GM12875 (cell line): ENCODE measurements at regions not wholly inside any gene's neighbourhood (a gene's known extent, or its start where the extent isn't known, plus 50 kb on each side); places are given as distances from the start of the nearest gene placed in this dataset.
"Not testable (repeated sequence)": the region's sequence is repeated elsewhere in the genome, so short reads cannot be mapped to it uniquely, and the experiment has no call there.

Experiments used
- H3K4me3 ChIP-seq: one replicate; pipeline ENCODE4 v1.5.1; 2011; ENCODE audit warnings: low read depth, low read length, control low read depth
- CTCF ChIP-seq: IDR thresholded peaks from 2 replicates; pipeline ENCODE4 v1.5.1; 2011; ENCODE audit warnings: low read depth, mild to moderate bottlenecking, control low read depth, inconsistent platforms, low read length, moderate library complexity, borderline replicate concordance; ENCODE audit not compliant: insufficient read depth

- no peak overlapping the region for H3K4me3 ChIP-seq
- no peak for TF ChIP-seq CTCF
Measured at GRCh38 chr3:135426508-135426907, 539.0 kb upstream of the PPP2R3A start.

- H3K4me3 ChIP-seq: no peak overlapping the region
- TF ChIP-seq CTCF: no peak
Measured at GRCh38 chr3:135432402-135432801, 533.1 kb upstream of the PPP2R3A start.

- H3K4me3 ChIP-seq: not testable (repeated sequence)
Measured at GRCh38 chr3:135438889-135439597, 526.5 kb upstream of the PPP2R3A start.

DNA sequence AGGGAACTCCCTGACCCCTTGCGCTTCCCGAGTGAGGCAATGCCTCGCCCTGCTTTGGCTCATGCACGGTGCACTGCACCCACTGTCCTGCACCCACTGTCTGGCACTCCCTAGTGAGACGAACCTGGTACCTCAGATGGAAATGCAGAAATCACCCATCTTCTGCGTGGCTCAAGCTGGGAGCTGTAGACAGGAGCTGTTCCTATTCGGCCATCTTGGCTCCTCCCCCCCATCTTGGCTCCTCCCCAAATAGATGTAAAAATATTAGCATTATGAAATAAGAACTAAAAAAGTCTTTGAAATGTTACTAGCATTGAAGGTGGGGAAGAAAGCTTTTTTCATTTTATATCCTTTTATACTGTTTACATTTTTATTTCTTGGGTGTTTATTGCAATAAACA is 525.9 kb upstream of the PPP2R3A start:
- H3K4me3 ChIP-seq: not testable (repeated sequence)

GRCh38 chr3:135440233-135440632 is 525.3 kb upstream of the PPP2R3A start:
- H3K4me3 ChIP-seq: no peak overlapping the region
- TF ChIP-seq CTCF: no peak

DNA sequence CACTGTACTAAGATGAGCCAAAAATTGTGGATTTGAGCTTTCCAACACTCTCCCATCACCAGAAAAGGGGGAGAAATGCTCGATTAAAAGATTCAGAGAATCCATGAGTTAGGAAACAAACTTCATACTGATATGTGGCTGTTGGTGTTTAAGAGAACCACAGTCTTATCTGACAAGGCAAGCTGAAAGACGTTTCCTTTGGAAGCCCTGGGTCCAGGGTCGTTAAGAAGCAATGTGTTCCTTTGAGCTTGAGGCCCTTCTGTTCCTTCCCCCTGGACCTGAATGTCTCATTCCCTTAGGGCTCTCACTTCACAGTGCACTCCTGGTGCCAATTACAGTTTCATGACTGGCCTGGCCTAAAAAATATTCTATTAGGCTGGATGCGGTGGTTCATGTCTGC is 524.8 kb upstream of the PPP2R3A start:
- TF ChIP-seq CTCF: no peak
- no peak overlapping the region for H3K4me3 ChIP-seq

GRCh38 chr3:135444058-135444457 is 521.5 kb upstream of the PPP2R3A start:
- TF ChIP-seq CTCF: no peak
- H3K4me3 ChIP-seq: no peak overlapping the region

DNA sequence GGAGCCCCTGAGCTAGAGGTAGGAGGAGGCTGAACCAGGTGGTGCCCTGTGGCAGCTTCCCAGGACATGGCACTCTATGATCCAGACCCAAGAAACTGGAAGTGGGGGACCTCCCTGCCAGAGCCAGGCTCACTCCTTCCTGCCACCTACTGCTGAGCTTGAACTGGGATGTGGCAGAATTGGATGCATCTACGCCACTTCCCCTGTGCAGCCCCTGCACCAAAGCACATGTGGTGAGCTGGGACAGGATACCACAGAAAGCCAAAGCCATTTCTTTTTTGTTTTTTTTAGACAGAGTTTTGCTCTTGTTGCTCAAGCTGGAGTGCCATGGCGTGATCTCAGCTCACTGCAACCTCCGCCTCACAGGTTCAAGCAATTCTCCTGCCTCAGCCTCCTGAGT is 518.0 kb upstream of the PPP2R3A start:
- H3K4me3 ChIP-seq: no peak overlapping the region
- TF ChIP-seq CTCF: no peak
